HG03095 (cell line): ENCODE measurements at regions not wholly inside any gene's neighbourhood (a gene's known extent, or its start where the extent isn't known, plus 50 kb on each side); places are given as distances from the start of the nearest gene placed in this dataset.

ENCODE experiments used
- ATAC-seq: cut with Tn5 transposase; IDR thresholded peaks from one replicate; pipeline ENCODE4 v1.9.1; 2021; ENCODE audit warnings: moderate library complexity; ENCODE audit not compliant: unreplicated experiment

DNA sequence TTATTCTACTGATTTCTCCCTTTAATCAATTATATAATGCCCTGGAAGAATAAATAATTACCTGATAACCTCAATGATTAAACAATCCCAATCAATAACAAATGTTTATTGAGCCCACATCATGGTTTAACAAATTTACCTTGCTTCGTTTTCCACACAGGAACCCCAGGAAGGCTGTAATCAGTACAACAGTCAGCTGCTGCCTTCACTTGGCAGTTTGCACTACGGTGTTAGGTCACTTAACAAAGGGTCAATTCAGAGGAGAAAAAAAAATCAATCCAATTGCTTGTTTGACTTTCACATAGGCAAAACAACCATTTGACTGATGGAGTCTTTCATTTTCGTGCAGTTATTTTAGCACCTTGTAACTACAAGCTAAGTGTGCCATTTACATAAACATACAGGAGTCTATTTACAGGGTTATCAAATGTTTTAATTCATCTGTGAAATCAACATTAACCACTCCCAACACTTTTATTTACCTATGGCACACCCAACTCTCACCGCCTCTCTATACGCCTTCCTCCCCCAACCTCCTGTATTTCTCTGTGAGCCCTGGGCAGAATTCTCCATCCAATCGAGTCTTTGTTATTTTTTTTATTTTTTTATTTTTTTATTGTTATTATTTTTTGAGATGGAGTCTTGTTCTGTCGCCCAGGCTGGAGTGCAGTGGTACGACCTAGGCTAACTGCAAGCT lies 140.4 kb upstream of the TAB2 start:
- ATAC-seq = no peak

DNA sequence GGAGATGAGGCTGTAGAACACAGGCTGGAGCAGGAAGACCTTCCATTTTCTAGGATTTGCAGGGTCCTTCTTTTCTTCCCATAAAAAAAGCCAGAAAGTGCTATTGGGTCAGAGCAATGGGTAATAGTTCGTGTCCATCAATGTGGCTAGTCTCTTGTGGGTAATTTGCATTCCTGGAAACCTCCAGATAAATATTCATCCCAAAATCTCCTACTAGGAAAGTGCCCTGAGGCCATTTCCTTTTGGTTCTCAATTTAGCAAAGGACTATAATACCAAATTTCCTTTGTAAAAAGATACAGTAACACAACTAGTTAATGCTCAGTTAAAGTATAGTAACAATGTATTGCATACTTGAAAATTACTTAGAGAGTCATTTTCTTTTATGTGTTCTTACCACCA lies 138.1 kb upstream of the TAB2 start:
- ATAC-seq = no peak

DNA sequence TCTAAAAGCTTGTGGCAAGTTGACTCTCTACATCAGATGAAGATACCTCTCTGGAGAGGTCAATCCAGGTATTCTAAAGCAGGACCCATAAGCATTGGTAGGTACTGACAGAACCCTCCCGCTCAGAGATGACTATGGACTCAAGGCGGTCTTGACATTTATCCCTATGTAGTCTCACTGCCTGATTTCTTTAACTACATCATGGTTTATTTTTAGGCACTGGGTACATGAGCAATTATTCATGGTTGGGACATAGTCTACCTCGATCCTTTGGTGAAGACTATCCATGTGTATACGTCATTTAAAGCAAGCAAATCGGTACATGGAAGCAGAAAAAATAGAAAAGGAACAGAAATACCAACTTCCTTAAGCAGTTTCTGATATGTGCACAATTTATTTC lies 136.2 kb upstream of the TAB2 start:
- ATAC-seq = no peak

DNA sequence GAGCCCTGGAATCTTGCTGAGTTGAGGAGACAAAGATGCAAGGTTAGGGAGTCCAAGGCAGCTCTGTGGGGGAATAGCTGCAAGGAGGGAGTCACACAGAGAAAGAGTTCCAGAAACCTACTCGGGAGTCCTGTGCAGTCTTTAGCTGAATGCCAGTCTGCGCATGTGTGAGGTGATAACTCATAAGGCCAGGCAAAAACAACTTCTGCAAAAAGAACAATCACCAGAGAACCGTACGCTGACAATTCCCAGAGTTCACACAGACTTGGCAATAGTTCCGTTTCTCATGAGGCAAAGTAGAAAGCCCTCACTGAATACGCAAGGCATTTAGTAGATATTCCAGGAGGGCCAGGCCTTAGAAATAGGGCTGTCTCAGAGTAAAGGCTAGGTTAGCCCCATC lies 135.2 kb upstream of the TAB2 start:
- ATAC-seq = no peak

DNA sequence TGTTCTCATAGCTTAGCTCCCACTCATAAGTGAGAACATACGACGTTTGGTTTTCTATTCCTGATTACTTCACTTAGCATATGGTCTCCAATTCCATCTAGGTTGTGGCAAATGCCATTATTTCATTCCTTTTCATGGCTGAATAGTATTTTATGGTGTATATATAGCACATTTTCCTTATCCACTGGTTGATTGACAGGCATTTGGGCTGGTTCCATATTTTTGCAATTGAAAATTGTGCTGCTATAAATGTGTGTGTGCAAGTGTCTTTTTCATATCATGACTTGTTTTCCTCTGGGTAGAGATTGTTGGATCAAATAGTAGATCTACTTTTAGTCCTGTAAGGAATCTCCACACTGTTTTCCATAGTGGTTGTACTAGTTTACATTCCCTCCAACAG lies 133.0 kb upstream of the TAB2 start:
- ATAC-seq = no peak

DNA sequence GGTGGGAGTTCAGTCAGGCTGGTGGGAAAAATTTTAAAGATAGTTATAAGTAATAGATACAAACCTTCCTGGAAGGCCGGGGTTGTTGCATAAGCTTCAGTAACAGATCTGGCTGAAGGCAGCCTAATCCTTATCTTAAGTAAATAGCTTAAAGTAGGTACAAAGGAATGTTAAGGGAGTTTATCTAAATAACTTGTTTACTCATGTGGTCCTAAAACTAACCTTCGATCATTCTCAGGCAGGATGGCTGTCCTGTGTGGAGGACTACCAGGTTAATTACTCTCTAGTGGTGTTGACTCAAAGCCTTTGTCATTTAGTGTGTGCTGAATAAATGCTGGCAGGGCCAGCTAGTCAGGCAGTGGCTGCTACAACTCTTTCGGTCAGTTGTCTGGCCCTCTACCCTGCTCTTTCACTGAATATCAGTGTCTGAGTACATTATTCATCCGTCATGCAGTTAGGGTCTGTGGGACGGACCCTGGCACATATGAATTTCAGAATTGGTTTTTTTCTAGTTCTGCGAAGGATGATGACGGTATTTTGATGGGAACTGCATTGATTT lies 131.6 kb upstream of the TAB2 start:
- ATAC-seq = no peak

DNA sequence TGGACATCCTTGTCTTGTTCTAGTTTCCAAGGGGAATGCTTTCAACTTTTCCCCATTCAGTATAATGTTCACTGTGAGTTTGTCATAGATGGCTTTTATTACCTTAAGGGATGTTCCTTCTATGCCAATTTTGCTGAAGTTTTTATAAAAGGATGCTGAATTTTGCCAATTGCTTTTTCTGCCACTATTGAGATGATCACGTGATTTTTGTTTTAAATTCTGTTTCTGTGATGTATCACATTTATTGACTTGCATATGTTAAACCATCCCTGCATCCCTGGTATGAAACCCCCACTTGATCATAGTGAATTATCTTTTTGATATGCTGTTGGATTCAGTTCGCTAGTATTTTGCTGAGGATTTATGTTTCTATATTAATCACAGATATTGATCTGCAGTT lies 130.6 kb upstream of the TAB2 start:
- no peak for ATAC-seq

DNA sequence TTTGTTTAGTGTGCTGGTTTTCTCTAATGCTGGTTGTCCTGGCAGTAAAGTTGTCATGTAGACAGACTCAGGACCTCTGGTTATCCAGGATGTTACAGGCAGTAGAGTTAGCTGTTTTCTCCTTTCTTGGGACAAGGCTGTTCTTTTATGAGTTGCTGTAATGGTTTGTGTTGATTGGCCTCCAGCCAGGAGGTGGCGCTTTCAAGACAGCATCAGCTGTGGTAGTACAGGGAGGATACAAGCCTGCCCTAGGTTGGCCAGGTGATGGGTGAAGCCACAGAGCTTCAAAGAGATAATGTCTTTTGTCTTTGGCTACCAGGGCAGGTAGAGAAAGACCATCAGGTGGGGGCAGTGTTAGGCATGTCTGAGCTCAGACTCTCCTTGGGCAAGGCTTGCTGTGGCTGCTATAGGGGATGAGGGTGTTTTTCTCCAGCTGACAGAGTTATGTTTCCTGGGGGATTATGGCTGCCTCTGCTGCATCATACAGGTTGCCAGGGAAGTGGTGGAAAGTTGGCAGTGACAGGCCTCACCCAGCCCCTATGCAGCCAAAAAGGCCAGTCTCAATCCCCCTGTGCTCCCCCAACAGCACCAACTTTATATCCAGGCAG lies 127.2 kb upstream of the TAB2 start:
- no peak for ATAC-seq

DNA sequence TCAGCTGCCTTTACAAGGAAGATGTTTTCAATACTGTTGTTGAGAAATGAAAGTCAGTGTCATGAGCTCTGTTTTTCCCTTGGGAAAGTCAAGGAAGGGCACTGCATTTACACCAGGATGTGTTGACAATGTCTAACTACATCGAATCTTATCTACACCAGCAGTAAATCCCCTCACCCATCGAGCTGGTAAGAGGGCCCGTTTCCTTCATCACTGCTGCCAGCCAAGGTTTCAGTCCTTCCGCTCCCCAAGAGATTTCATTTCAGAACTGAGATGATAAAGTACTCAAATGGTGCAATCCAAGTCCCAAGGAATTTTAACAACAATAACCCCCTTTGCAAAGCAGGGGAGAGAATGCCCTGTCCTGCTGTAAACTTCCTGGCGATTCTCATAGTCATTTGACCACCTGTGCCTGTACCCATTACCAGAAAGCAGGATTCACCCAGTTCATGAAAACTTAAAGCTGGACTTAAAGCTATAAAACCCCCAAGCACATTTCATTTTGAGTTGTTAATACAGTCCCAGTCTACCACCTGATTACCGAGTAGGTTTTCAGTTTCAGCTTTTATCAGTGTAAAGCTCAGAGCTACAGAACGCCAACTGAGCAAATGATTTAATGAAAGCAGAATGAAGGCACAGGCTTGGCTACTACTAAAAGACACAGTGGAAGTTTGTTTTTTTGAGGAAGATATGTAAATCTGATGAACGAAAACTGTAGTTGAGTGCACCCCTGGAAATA lies 122.5 kb upstream of the TAB2 start:
- ATAC-seq = no peak

DNA sequence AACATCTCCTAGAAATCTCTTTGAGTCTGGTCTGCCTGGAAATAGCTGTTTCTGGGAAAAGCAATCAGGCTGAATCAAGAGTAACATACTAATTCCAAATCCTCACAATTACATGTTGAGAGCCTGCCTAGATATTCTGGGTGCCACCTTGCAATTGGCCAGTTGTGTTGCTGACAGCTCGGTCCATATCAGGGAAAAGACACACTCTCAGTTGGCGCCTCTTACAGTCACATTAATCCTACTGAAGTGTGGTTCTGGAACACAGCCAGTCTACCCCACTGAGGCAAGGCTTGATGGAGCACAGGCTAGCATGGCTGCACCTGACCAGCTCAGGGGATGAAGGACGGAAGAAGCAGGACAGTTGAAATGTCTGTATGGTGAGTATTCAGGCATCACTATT lies 121.4 kb upstream of the TAB2 start:
- ATAC-seq = no peak

DNA sequence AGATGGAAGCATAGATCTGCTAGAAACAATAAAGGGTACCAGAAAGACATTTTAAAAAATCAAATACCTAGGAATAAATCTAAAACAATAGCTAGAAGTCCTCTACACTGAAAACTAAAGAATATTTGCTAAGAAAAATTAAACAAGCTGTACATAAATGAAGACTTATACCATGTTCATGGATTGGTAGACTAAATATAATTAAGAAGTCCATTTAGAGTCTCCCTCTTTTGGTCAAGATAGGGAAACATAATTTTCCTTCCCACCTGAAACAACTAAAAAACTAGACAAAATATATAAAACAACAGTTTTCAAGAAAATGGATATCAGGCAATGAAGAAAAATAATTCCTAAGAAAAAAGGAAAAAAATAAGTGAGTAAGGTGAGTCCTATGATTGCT lies 120.0 kb upstream of the TAB2 start:
- no peak for ATAC-seq

DNA sequence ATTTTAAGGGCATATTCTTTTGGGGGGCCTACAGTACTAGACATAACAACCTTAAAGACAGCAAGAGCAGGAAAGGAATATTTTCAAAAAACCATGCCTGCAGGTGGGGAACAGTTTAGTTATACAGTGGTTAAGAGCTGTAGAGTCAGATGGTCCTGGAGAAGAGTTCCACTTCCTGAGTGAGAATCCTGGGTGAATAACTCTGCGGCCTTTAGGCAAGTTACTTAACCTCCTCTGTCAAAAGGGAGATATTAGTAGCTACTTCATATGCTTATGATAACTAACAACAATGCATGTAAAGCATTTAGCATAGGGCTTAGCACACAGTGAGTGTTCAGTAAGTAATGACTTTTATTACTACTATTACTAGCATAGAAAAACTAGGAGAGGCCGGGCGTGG lies 119.2 kb upstream of the TAB2 start:
- ATAC-seq = no peak

DNA sequence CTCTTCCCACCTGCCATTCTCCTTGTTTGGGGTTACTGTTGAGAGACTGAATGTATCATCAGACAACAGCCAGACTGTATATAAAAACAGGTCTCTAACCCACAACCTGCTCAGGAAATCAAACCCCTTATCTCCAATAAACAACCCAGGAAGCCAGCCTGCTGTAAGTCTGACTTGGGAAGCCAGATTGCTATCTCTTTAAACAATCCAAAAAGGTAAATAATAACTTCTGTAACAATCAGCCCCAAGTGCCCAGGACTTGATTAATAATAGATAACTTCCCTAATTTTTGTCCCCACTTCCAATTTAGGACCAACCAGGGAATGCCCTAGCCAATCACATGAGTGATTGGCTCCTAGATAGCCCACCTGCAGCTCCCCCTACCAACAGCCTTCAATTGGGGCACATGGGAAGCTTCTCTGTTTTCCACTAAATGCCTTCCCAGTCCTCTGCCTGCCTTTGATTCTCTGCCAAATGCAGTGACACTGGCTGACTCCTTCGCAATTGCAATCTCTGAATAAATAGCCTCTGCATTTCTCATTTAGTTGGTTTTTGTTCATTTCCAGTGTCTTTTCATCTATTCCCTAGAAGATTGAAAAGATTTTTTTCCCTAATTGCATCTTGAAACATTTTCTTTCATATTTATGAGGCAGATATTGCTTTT lies 117.1 kb upstream of the TAB2 start:
- ATAC-seq = no peak

DNA sequence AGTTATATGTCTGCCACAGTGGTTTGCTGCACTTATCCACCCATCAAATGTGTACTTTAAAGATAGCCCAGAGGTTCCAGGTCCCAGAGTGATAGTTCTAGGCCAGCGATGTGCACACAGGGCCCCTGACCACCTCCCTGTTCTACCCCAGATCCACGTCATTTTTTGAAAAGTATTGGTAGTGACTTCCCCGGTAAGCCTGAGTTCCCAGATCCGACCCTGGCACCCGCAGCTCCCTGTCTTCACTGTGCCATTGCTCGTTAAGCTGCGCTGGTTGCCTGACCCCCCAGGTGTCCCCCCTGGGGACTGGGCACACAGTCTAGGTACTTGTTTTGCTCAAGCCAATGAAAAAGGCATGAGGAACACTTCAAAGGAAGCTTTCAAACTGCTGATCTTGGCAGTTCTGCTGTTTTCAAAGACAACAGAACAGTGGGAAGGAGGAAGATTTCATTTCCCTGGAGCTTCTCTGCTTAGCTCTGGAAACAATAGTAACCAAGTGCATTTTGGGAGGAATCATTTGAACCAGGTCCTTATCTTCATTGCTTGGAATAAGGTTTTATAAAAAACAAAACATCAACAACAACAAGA lies 116.3 kb upstream of the TAB2 start:
- no peak for ATAC-seq

DNA sequence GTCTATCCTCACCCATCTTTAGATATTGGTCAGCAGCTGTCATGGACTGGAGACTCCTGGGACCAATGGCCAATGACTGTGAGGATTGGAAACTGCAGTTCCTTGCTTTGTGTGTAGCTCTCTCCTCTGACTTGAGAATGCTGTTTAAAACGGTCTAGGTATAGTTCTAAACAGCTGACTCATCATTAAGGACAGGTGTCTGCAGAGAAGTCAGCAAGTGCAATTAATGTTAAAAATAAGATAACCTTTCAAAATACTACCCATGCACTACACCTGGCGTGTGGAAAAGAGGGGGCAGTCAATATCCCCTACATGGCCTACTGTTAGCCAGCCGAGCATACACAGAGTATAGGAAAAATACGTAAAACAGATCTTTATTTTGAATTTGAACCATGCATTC lies 115.4 kb upstream of the TAB2 start:
- no peak for ATAC-seq

DNA sequence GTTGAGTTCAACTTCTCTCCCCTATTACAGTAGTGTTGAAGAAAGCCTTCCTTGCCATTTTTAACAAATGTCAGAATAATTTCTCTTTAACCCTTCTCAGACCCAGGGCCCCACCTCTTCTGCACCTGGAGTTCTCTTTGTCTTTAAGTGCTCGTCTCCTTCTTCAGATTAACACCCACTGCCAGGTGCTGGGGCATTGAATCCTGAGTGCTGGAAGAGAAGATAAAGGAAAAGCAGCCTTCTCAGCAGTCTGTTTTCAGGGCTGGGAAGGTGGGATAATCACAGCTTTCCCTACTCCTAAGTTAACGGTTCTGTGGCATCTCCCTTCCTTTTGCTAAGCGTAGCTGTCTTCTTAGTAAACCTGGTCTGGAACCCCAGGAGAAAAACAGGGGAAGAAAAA lies 114.6 kb upstream of the TAB2 start:
- ATAC-seq = no peak

DNA sequence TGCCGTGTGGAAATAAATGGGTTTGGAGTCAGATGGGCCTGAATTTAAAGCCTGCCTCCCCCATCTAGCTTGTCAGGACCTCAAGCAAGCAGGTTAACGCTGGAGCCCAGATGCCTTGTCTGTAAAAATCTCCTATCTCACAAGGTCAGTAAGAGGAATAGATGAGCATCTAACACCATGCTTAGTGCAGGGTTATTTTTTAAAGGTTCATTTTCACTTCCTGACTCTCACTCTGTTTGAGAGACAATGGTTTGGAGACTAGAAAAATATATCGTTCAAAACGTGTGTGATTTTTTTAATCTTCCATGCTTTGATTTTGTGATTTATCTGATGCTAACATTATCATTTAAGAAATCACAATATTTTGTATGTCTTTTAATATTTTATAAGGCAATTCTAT lies 114.0 kb upstream of the TAB2 start:
- no peak for ATAC-seq

DNA sequence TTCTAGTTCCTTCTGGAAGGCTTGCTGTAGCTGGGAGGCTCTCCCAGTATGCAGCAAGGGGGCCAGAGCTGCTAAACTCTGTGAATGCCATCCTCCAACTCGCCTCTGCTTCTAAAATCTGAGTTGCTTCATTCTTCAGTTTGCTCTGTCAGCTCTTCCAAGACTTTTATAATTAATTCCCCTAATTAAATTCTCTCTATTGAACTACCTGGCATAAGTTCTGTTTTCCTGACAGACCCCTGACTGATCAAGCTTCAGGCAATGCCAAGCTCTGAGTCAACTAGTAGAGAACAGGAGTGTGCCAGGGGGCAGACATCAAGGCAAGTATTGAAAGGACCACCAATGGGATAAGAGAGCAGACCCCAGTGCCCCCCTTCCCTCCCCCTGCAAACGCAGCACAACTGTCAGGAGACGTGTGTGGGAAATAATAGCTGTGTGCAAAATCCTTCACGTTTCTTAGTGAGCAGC lies 109.3 kb upstream of the TAB2 start:
- ATAC-seq = no peak

DNA sequence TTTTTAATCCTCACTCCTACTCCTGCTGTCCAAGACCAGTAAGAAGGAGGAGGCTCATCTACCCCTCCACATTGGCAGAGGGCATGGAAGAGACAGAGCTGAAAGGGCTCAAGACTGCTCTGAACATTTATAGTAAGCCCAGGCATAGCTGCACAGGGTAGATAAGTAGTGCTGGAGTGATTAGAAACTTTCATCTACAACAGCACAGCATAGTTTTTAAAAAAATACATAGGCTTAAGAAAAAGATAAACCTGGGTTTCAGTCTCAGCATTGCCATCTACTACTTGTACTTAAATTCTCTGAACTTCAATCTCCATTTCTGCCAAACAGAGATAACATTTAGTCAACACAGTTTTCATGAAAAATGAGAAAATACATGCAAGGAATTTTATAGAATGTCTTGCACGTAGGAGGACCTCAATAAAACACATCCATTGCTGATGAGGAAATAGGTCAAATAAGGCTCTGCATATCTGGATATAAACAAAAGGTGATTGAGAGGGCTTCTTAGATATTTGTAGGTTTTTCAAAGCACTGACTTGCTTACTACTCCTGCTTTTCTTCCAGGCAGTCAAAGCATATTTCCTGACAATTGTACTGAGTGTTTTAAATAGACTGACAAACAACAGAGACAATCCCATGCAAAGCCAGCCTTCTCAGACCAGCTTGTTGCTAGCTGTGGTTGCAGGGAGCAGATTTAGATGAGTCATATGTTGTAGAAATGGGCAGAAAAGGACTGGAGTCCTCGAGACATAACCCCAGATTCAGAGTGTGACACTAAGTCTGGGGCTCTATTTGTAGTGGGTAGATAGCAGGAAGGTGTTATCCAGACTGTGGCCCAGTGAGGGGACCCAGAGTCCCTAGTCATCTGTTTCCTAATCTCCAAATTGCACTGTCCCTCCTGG lies 107.4 kb upstream of the TAB2 start:
- no peak for ATAC-seq

DNA sequence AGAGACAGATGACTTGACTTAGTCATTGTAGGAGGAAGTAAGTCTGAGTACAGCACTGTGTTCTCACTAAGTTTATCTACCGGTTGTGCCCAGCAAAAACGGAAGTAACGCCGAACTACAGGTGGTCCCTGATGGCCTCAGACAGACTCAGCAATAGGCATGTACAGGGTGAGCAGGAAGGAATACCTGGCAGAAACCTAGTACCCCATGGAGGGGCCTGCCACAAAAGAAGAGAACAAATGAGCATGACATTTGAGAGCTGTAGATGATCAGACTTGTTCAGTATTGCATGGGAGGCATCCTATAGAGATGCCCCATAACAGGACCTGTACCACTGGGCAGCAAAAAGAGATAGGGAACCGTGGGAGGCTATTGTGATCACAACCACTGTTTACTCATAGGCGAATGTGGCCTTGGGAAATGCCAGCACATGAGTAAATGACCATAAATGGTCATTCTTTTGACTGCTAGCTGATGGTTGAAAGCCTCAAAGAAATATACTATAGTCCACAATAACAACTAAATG lies 106.4 kb upstream of the TAB2 start:
- no peak for ATAC-seq
